ENCODE measurements at regions not wholly inside any gene's neighbourhood (a gene's known extent, or its start where the extent isn't known, plus 50 kb on each side); places are given as distances from the start of the nearest gene placed in this dataset.

- H3K9me3 ChIP-seq (ENCODE audit: insufficient read depth, low read length) = no peaks in the 10 kb centered on the region
- no peaks in the 10 kb centered on the region for H3K27me3 ChIP-seq (ENCODE audit: low read length)
- no peak overlapping the region for H3K4me2 ChIP-seq (ENCODE audit: low read depth, low read length, poor library complexity, severe bottlenecking)
- no peaks in the 10 kb centered on the region for H4K20me1 ChIP-seq (ENCODE audit: low read depth, low read length)
- H3K27ac ChIP-seq (ENCODE audit: low read depth, low read length) = no peak overlapping the region
- TF ChIP-seq CTCF (IDR thresholded peaks at IDR 0.05; ENCODE audit: insufficient read depth, low read length, poor library complexity, severe bottlenecking) = no peak
- no peak for TF ChIP-seq EZH2phosphoT487 (conservative IDR thresholded peaks at IDR 0.05; ENCODE audit: low read length)
- H3K9ac ChIP-seq (ENCODE audit: low read length) = no peak overlapping the region
- no peaks in the 10 kb centered on the region for H3K9me2 ChIP-seq (replicated peaks; ENCODE audit: insufficient read depth, low read length)
- no peaks in the 10 kb centered on the region for H3K36me3 ChIP-seq (ENCODE audit: low read length)
- no peaks in the 10 kb centered on the region for H3K79me2 ChIP-seq (ENCODE audit: insufficient read depth, low read length)
- H2AFZ ChIP-seq (ENCODE audit: low read depth, low read length, severe bottlenecking) = no peak overlapping the region
- H3F3A ChIP-seq (ENCODE audit: insufficient read depth) = no peaks in the 10 kb centered on the region
- no peak overlapping the region for H3K4me3 ChIP-seq (ENCODE audit: insufficient read depth, low read length, poor library complexity, severe bottlenecking)
Observed at GRCh38 chr10:64076322-64076940, 555.2 kb downstream of the REEP3 start.

- H2AFZ ChIP-seq (ENCODE audit: low read depth, low read length, severe bottlenecking) = no peak overlapping the region
Observed at GRCh38 chr10:64079341-64079740, 558.1 kb downstream of the REEP3 start.

GRCh38 chr10:64080071-64080470, 558.9 kb downstream of the REEP3 start:
- no peaks in the 10 kb centered on the region for H3K36me3 ChIP-seq (ENCODE audit: low read length)
- no peak overlapping the region for H3K4me2 ChIP-seq (ENCODE audit: low read depth, low read length, poor library complexity, severe bottlenecking)
- TF ChIP-seq EZH2phosphoT487 (conservative IDR thresholded peaks at IDR 0.05; ENCODE audit: low read length) = no peak
- TF ChIP-seq CTCF (IDR thresholded peaks at IDR 0.05; ENCODE audit: insufficient read depth, low read length, poor library complexity, severe bottlenecking) = no peak

More at GRCh38 chr10:64079341-64079740, 558.1 kb downstream of the REEP3 start:
- H3K4me2 ChIP-seq (ENCODE audit: low read depth, low read length, poor library complexity, severe bottlenecking) = no peak overlapping the region
- no peaks in the 10 kb centered on the region for H3F3A ChIP-seq (ENCODE audit: insufficient read depth)
- H3K36me3 ChIP-seq (ENCODE audit: low read length) = no peaks in the 10 kb centered on the region
- no peak for TF ChIP-seq CTCF (IDR thresholded peaks at IDR 0.05; ENCODE audit: insufficient read depth, low read length, poor library complexity, severe bottlenecking)
- TF ChIP-seq EZH2phosphoT487 (conservative IDR thresholded peaks at IDR 0.05; ENCODE audit: low read length) = no peak
- no peaks in the 10 kb centered on the region for H3K27me3 ChIP-seq (ENCODE audit: low read length)
- no peaks in the 10 kb centered on the region for H3K9me3 ChIP-seq (ENCODE audit: insufficient read depth, low read length)
- H3K4me3 ChIP-seq (ENCODE audit: insufficient read depth, low read length, poor library complexity, severe bottlenecking) = no peak overlapping the region
- H3K9ac ChIP-seq (ENCODE audit: low read length) = no peak overlapping the region
- H3K79me2 ChIP-seq (ENCODE audit: insufficient read depth, low read length) = no peaks in the 10 kb centered on the region
- H3K9me2 ChIP-seq (replicated peaks; ENCODE audit: insufficient read depth, low read length) = no peaks in the 10 kb centered on the region
- no peaks in the 10 kb centered on the region for H4K20me1 ChIP-seq (ENCODE audit: low read depth, low read length)
- no peak overlapping the region for H3K27ac ChIP-seq (ENCODE audit: low read depth, low read length)

More at GRCh38 chr10:64080071-64080470, 558.9 kb downstream of the REEP3 start:
- Histone ChIP-seq H3F3A (ENCODE audit: insufficient read depth) (no peaks in the 10 kb centered on the region), H2AFZ (ENCODE audit: low read depth, low read length, severe bottlenecking) (no peak overlapping the region), H3K9ac (ENCODE audit: low read length) (no peak overlapping the region), H3K27me3 (ENCODE audit: low read length) (no peaks in the 10 kb centered on the region), H4K20me1 (ENCODE audit: low read depth, low read length) (no peaks in the 10 kb centered on the region), H3K9me3 (ENCODE audit: insufficient read depth, low read length) (no peaks in the 10 kb centered on the region), H3K79me2 (ENCODE audit: insufficient read depth, low read length) (no peaks in the 10 kb centered on the region), H3K9me2 (replicated peaks; ENCODE audit: insufficient read depth, low read length) (no peaks in the 10 kb centered on the region), H3K4me3 (ENCODE audit: insufficient read depth, low read length, poor library complexity, severe bottlenecking) (no peak overlapping the region), H3K27ac (ENCODE audit: low read depth, low read length) (no peak overlapping the region)
